Mucosa of rectum (tissue), 2 donors: ENCODE measurements at regions not wholly inside any gene's neighbourhood (a gene's known extent, or its start where the extent isn't known, plus 50 kb on each side); places are given as distances from the start of the nearest gene placed in this dataset.

Source experiments
- H3K27ac ChIP-seq, 2 donors: one replicate each; pipeline ENCODE4 v1.7.0; 2013; ENCODE audit warnings: inconsistent platforms in 2 of 2, low read depth in 2 of 2, low read length in 2 of 2
- H3K27me3 ChIP-seq, 2 donors: one replicate each; pipeline ENCODE4 v1.7.0; 2013; ENCODE audit warnings: low read length in 2 of 2; ENCODE audit not compliant: control insufficient read depth in 2 of 2, insufficient read depth in 2 of 2
- H3K36me3 ChIP-seq, 2 donors: one replicate each; pipeline ENCODE4 v1.7.0; 2013; ENCODE audit warnings: low read length in 2 of 2; ENCODE audit not compliant: control insufficient read depth in 2 of 2, insufficient read depth in 2 of 2
- H3K4me1 ChIP-seq, 2 donors: one replicate each; pipeline ENCODE4 v1.7.0; 2013; ENCODE audit warnings: low read length in 2 of 2, mild to moderate bottlenecking in 1 of 2; ENCODE audit not compliant: control insufficient read depth in 2 of 2, insufficient read depth in 2 of 2
- H3K4me3 ChIP-seq, 2 donors: one replicate each; pipeline ENCODE4 v1.7.0; 2013; ENCODE audit warnings: low read length in 2 of 2
- H3K9ac ChIP-seq, 2 donors: one replicate each; pipeline ENCODE4 v1.7.0; 2013; ENCODE audit warnings: low read length in 2 of 2, low read depth in 1 of 2, mild to moderate bottlenecking in 1 of 2
- H3K9me3 ChIP-seq, 2 donors: one replicate each; pipeline ENCODE4 v1.7.0; 2013; ENCODE audit warnings: low read length in 2 of 2; ENCODE audit not compliant: control insufficient read depth in 2 of 2
- donor health status: healthy.
- donor health status: Normal muscosa, but diverticular disease.

DNA sequence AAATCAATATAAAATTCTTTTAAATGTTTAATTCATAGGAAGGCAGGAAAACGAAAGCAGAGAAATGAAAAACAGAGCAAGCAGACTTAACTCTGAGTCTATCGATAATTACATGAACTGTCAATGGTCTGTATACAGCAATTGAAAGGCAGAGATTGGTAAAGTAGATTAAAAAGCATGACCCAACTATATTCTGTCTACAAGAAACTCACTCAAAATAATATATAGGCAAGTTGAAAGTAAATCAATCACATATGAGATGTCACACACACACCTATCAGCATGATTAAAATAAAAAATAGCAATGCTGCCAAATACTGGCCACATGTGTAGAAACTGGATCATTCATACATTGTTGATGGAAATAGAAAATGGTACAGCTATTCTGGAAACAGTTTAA is 136.4 kb upstream of the CYP1B1 start:
- Histone ChIP-seq H3K4me3 (no peak overlapping the region), H3K36me3 (no peaks in the 10 kb centered on the region), H3K4me1 (no peaks in the 10 kb centered on the region), H3K27me3 (no peaks in the 10 kb centered on the region), H3K9ac (no peak overlapping the region), H3K9me3 (no peaks in the 10 kb centered on the region), H3K27ac (no peak overlapping the region)

DNA sequence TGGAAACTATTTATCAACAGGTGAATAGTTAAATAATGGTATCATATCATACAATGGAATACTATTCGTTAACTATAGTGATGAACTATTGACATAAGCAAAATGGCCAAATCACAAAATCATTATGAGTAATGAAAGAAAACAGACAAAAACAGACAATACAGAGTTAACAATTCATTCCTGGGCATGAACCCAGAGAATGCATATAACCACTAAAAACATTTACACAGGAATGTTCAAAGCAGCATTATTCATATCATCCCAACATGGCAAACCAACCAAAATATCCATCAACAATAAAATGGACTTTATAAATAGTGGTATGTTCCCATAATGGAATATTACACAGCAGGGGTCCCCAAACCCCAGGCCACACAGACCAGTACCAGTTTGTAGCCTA is 131.2 kb upstream of the CYP1B1 start:
- Histone ChIP-seq H3K27me3 (no peaks in the 10 kb centered on the region), H3K9ac (no peak overlapping the region), H3K9me3 (no peaks in the 10 kb centered on the region), H3K4me3 (no peak overlapping the region), H3K36me3 (no peaks in the 10 kb centered on the region), H3K27ac (no peak overlapping the region), H3K4me1 (no peaks in the 10 kb centered on the region)

DNA sequence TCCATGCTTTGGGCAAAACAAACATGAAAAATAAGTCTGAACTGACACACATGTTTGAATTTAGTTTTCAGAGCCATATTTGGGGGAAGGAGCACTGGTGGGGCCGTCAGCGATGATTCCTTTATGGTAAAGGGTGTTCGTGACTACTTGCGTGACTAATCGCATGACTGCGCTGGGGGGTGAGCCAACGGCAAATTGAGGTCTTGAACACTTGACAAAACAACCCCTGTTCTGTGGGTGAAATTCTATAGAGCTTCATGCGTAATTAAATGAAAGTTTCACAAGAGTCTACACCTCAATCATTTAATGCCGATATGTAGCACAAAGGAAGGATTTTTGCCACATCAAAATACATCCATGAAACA is 127.5 kb upstream of the CYP1B1 start:
- Histone ChIP-seq H3K36me3 (no peaks in the 10 kb centered on the region), H3K27me3 (no peaks in the 10 kb centered on the region), H3K4me3 (no peak overlapping the region), H3K9ac (no peak overlapping the region), H3K4me1 (no peaks in the 10 kb centered on the region), H3K27ac (no peak overlapping the region), H3K9me3 (no peaks in the 10 kb centered on the region)

DNA sequence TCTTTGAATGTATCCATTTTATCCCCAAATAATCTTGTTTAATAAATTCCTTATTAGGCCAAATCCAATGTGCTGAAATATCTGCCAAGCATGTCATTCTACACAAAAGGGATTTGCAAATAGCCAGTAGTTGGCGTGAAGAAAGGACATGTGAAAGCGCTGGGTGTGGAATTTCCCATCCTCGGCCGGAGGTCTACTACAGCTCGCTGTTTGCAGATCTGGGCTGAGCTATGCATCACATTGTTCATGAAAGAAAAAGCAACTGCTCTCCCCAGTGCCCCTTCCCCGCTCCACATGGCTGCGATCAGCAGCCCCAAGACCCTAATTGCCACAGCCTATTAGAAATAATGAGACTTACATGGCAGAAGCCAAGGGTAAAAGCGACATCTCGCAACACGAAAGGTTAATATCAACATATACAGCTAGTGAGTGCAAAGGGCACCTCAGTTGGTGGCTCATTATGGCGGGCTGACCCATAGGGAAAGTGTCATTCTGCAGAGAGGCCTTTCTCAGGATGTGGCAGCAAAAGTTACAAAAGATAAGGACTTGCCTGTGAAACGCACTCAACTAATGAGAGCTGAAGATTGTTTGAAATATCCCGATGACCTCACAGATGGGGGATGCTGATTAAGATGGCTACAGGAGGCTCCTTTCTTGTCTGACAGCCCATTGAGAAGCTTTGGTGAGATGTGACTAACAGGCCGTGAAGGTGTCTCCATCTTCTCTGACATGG is 126.9 kb upstream of the CYP1B1 start:
- H3K27me3 ChIP-seq: no peaks in the 10 kb centered on the region
- no peak overlapping the region for H3K4me3 ChIP-seq
- H3K9ac ChIP-seq: no peak overlapping the region
- H3K27ac ChIP-seq: no peak overlapping the region
- H3K4me1 ChIP-seq: no peaks in the 10 kb centered on the region
- H3K9me3 ChIP-seq: no peaks in the 10 kb centered on the region
- no peaks in the 10 kb centered on the region for H3K36me3 ChIP-seq

DNA sequence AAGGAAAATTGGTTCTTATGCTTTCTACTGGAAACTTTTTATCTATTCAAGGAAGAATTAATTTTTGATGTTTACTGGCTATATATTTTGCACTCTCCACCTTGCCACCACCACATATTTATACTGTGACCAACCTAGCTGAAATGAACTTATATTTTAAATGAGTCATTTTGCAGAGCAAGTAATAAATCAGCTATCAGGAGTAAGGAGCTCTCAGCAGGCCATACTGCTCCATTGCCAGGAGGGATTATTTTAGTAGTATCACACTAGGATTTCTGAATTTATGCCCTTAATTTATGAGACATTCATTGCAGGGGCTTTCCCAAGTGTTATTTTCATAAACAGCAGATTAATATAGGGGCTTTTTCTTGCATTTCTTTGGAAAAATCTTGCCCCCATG is 125.8 kb upstream of the CYP1B1 start:
- Histone ChIP-seq H3K4me1 (no peaks in the 10 kb centered on the region), H3K4me3 (no peak overlapping the region), H3K9ac (no peak overlapping the region), H3K36me3 (no peaks in the 10 kb centered on the region), H3K27ac (no peak overlapping the region), H3K27me3 (no peaks in the 10 kb centered on the region), H3K9me3 (no peaks in the 10 kb centered on the region)

DNA sequence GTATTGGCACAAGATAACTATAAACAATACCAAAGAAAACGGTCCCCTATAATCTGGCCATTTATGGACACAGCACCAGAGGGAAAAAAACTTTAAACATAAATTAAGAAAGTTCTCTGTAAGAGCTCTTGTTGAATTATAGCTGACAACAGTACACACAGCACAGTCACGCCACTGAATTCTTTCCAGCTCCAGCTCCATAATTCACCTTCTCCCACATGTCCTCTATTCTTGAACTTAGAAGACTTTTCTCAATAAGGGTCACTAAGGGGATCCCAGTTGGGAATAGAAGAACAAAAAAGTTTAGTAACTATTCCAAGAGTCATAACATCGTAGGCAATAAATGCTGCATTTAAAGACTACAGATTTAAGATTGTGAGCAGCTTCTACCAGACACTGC is 124.6 kb upstream of the CYP1B1 start:
- Histone ChIP-seq H3K4me3 (no peak overlapping the region), H3K27me3 (no peaks in the 10 kb centered on the region), H3K9ac (no peak overlapping the region), H3K9me3 (no peaks in the 10 kb centered on the region), H3K27ac (no peak overlapping the region), H3K4me1 (no peaks in the 10 kb centered on the region), H3K36me3 (no peaks in the 10 kb centered on the region)

DNA sequence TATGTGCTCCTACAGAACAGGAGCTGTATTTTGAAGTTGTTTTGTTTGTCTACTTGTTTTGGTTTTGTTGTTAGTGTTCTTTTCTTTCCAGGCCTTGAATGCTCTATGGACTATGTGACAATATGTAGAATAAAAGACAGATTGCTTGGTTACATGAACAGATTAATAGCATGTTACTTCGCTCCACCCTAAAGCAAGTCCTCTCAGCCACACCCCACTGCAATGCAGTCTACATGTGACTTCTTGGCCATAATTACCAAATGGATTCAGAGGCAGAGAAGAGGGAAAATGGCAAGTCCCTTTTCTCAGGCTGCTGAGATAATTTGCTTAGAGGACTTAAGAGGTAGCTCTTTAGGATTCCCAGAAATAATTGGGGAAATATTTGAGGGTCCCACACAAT is 123.2 kb upstream of the CYP1B1 start:
- Histone ChIP-seq H3K4me1 (no peaks in the 10 kb centered on the region), H3K9ac (no peak overlapping the region), H3K36me3 (no peaks in the 10 kb centered on the region), H3K4me3 (no peak overlapping the region), H3K27ac (no peak overlapping the region), H3K27me3 (no peaks in the 10 kb centered on the region), H3K9me3 (no peaks in the 10 kb centered on the region)

DNA sequence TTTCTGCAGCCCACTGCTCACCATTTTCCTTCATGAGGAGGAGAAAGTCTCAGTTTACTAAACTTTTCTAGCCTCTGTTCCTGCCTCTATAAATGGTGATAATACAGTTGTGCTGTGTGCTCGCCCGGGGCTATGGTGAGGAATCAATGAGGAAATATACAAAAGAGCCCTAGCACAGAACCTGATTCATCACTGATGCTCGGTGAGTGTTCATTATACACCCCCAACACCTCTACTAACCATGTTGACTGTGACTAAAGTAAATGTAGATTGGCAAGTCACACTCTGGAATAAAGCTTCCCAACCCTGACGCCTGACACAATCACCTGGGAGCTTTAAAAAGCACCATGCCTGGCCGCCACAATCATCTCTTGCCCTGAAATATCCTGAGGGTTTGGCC is 118.8 kb upstream of the CYP1B1 start:
- H3K4me1 ChIP-seq: no peaks in the 10 kb centered on the region
- H3K9me3 ChIP-seq: no peaks in the 10 kb centered on the region
- no peak overlapping the region for H3K9ac ChIP-seq
- no peak overlapping the region for H3K27ac ChIP-seq
- H3K27me3 ChIP-seq: no peaks in the 10 kb centered on the region
- no peak overlapping the region for H3K4me3 ChIP-seq
- no peaks in the 10 kb centered on the region for H3K36me3 ChIP-seq

DNA sequence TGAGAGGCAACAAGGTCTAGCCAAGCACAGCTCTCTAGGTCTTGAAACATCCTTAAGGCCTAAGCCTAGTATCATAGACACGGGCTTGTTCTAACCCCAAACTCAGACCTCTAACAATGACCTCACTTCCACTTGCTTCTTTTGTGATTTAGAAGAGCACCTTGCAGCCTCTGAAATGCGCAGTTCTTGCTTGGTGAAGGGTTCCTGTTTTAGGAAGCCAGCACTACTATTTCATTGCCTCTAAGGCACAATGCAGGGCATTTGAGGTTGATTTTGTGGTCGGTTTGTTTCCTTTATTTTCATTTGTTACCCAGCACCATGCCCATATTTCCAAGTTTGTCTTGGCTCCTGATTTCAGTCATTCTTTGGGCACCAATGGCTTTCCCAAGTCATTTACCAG is 117.0 kb upstream of the CYP1B1 start:
- no peaks in the 10 kb centered on the region for H3K9me3 ChIP-seq
- H3K4me1 ChIP-seq: peaks cover 0 to 3% of the 10 kb centered on the region in 2 donors
- no peaks in the 10 kb centered on the region for H3K36me3 ChIP-seq
- H3K27me3 ChIP-seq: no peaks in the 10 kb centered on the region
- no peak overlapping the region for H3K27ac ChIP-seq
- H3K4me3 ChIP-seq: no peak overlapping the region
- no peak overlapping the region for H3K9ac ChIP-seq

DNA sequence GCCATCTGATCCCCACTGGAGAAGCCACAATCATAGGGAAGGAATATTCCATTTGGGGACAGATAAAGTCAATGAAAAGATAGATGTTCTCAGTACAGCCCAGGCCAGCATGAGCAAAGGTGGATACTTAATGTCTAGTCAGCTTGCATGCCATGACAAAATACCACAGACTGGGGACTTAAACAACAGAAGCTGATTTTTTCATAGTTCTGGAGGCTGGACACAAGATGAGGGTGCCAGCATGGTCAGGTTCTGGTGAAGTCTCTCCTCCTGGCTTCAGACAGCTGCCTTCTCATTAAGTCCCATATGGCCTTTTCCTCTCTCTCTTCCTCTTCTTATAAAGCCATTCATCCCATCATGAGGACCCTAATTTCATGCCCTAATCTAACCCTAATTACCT is 116.1 kb upstream of the CYP1B1 start:
- no peaks in the 10 kb centered on the region for H3K27me3 ChIP-seq
- peaks cover 0 to 3% of the 10 kb centered on the region in 2 donors for H3K4me1 ChIP-seq
- H3K27ac ChIP-seq: no peak overlapping the region
- H3K9ac ChIP-seq: no peak overlapping the region
- H3K4me3 ChIP-seq: no peak overlapping the region
- no peaks in the 10 kb centered on the region for H3K9me3 ChIP-seq
- no peaks in the 10 kb centered on the region for H3K36me3 ChIP-seq

DNA sequence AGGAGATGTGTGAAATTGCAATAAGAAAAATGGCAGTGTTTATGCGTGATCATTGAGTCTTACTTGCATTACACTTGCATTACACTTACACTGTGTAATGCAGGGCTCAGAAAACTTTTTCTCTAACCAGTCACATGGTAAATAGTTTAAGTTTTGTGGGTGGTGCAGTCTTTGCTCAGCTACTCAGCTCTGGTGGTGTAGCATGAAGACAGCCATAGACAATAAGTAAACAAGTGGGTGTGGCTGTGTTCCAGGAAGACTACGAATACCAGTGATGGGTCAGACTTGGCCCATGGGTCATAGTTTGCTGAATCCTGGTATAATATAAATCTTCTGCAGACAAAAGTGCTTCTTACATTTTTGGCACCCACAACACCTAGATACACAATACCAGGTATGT is 115.6 kb upstream of the CYP1B1 start:
- Histone ChIP-seq H3K9ac (no peak overlapping the region), H3K4me1 (peaks cover 0 to 3% of the 10 kb centered on the region in 2 donors), H3K9me3 (no peaks in the 10 kb centered on the region), H3K27me3 (no peaks in the 10 kb centered on the region), H3K36me3 (no peaks in the 10 kb centered on the region), H3K4me3 (no peak overlapping the region), H3K27ac (no peak overlapping the region)
